IPS DF 6.9 (cell line): ENCODE measurements at regions not wholly inside any gene's neighbourhood (a gene's known extent, or its start where the extent isn't known, plus 50 kb on each side); places are given as distances from the start of the nearest gene placed in this dataset.
A peak's percentile ranks its signal among the peaks of the same experiment; 100 is the strongest.
"Not testable (repeated sequence)": the region's sequence is repeated elsewhere in the genome, so short reads cannot be mapped to it uniquely, and the experiment has no call there.

Experiments used
- DNase-seq: peaks from one replicate; pipeline ENCODE4 v3.0.0-alpha.2; 2013; ENCODE audit warnings: low read depth, low spot score
- H3K27ac ChIP-seq: one replicate; pipeline ENCODE4 v1.5.1; 2013; ENCODE audit warnings: low read length, control low read depth
- H3K27me3 ChIP-seq: 2 replicates; pipeline ENCODE4 v1.6.1; 2013; ENCODE audit warnings: mild to moderate bottlenecking, low read length; ENCODE audit not compliant: control insufficient read depth, insufficient read depth
- H3K36me3 ChIP-seq: 2 replicates; pipeline ENCODE4 v1.6.1; 2013; ENCODE audit warnings: low read length; ENCODE audit not compliant: control insufficient read depth, insufficient read depth
- H3K4me1 ChIP-seq: 2 replicates; pipeline ENCODE4 v1.6.1; 2013; ENCODE audit warnings: low read length; ENCODE audit not compliant: control insufficient read depth, insufficient read depth
- H3K4me3 ChIP-seq: 2 replicates; pipeline ENCODE4 v1.5.1; 2013; ENCODE audit warnings: mild to moderate bottlenecking, low read length
- H3K9me3 ChIP-seq: 2 replicates; pipeline ENCODE4 v1.6.1; 2013; ENCODE audit warnings: low read length, inconsistent platforms; ENCODE audit not compliant: control insufficient read depth, insufficient read depth
- WGBS: extraction: QIAGEN DNeasy Blood & Tissue Kit; methylation state at CpG from one replicate; pipeline ENCODE4 v1.1.7; 2013; ENCODE audit warnings: mixed read lengths, missing lambda C conversion rate; ENCODE audit not compliant: insufficient read length, insufficient coverage; 5-methylcytosine and 5-hydroxymethylcytosine counted together

DNA sequence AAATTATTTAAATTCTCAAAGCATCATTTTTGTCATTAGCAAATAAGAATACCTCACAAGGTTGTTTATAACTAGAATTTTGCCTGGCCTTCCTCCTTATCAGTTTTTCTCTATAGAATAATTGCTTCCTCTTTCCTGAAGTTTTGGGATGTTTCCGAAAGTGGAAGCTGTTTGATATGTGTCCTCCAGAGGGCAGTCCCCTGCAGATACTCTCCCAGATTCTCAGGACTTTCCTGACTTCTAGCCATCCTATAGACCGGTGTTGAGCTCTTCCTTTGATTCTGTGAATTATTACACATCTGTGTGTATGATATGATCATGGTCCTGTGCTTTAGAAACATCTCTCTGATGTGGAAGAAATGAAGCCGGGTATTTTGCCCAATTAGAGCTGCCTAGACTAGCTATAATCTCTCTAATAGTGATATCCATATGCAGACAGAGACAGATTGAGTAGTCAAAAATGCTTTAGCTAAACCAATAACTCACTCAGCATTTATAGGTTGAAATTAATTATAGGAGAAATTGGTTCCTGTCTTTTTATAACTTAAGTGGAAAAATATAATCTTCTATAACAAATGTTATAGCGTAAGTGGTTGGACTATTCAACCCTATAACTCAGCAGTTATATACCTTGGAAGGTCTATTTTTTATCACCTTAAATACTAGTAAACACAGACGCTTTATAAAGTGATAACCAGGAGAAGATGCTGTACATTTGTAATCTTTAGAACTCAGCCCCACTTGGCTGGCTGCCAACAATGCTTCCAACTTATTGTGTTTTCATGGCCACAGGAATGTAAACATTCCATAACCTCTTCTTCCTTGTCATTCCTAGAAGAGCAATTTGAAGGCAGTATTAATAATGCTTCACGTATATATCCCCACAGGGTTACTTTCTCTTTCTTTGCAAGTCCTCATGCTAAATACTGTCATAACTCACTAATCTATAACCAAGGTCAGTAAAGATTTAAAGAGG, 201.0 kb upstream of the RXFP2 start:
- WGBS = no CpG with 5 or more reads among the region's 6 CpGs
- DNase-seq = peak; percentile 7
- H3K4me1 ChIP-seq = no peaks in the 10 kb centered on the region
- no peaks in the 10 kb centered on the region for H3K9me3 ChIP-seq
- no peaks in the 10 kb centered on the region for H3K36me3 ChIP-seq
- no peaks in the 10 kb centered on the region for H3K27me3 ChIP-seq
- H3K27ac ChIP-seq = no peak overlapping the region
- H3K4me3 ChIP-seq = no peak overlapping the region

GRCh38 chr13:31540281-31540680, 199.0 kb upstream of the RXFP2 start:
- DNase-seq = no peak
- Histone ChIP-seq H3K27ac (no peak overlapping the region), H3K4me1 (no peaks in the 10 kb centered on the region), H3K4me3 (no peak overlapping the region), H3K36me3 (no peaks in the 10 kb centered on the region), H3K9me3 (no peaks in the 10 kb centered on the region), H3K27me3 (no peaks in the 10 kb centered on the region)
- WGBS = no CpG with 5 or more reads among the region's 2 CpGs

GRCh38 chr13:31543190-31543589, 196.1 kb upstream of the RXFP2 start:
- Histone ChIP-seq H3K4me3 (no peak overlapping the region), H3K36me3 (no peaks in the 10 kb centered on the region), H3K27me3 (no peaks in the 10 kb centered on the region), H3K9me3 (no peaks in the 10 kb centered on the region), H3K4me1 (no peaks in the 10 kb centered on the region), H3K27ac (no peak overlapping the region)
- no peak for DNase-seq

GRCh38 chr13:31545616-31546015, 193.7 kb upstream of the RXFP2 start:
- Histone ChIP-seq H3K9me3 (no peaks in the 10 kb centered on the region), H3K36me3 (no peaks in the 10 kb centered on the region), H3K27ac (no peak overlapping the region), H3K4me3 (no peak overlapping the region), H3K4me1 (no peaks in the 10 kb centered on the region), H3K27me3 (no peaks in the 10 kb centered on the region)
- no peak for DNase-seq
- no CpG with 5 or more reads among the region's 3 CpGs for WGBS

GRCh38 chr13:31556376-31556775, 182.9 kb upstream of the RXFP2 start:
- H3K9me3 ChIP-seq = no peaks in the 10 kb centered on the region
- H3K27ac ChIP-seq = no peak overlapping the region
- no peaks in the 10 kb centered on the region for H3K27me3 ChIP-seq
- H3K36me3 ChIP-seq = no peaks in the 10 kb centered on the region
- no peaks in the 10 kb centered on the region for H3K4me1 ChIP-seq
- WGBS = no CpG with 5 or more reads among the region's 5 CpGs
- DNase-seq = no peak
- H3K4me3 ChIP-seq = no peak overlapping the region

DNA sequence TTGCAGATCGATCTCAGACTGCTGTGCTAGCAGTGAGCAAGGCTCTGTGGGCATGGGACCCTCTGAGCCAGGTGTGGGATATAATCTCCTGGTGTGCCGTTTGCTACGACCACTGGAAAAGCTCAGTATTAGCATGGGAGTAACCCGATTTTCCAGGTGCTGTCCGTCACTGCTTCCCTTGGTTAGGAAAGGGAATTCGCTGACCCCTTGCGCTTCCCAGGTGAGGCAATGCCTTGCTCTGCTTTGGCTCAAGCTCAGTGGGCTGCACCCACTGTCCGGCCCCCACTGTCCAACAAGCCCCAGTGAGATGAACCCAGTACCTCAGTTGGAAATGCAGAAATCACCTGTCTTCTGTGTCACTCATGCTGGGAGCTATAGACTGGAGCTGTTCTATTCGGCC, 155.1 kb upstream of the RXFP2 start:
- not testable (repeated sequence) for H3K27ac ChIP-seq, H3K9me3 ChIP-seq, H3K36me3 ChIP-seq, H3K27me3 ChIP-seq, DNase-seq, H3K4me1 ChIP-seq, H3K4me3 ChIP-seq
- no CpG with 5 or more reads among the region's 9 CpGs for WGBS

GRCh38 chr13:31587698-31588266, 151.5 kb upstream of the RXFP2 start:
- no peak overlapping the region for H3K27ac ChIP-seq
- no peaks in the 10 kb centered on the region for H3K27me3 ChIP-seq
- no peak for DNase-seq
- H3K4me1 ChIP-seq = no peaks in the 10 kb centered on the region
- no CpG with 5 or more reads among the region's 3 CpGs for WGBS
- H3K4me3 ChIP-seq = no peak overlapping the region
- H3K9me3 ChIP-seq = no peaks in the 10 kb centered on the region
- H3K36me3 ChIP-seq = no peaks in the 10 kb centered on the region

GRCh38 chr13:31588316-31588715, 151.0 kb upstream of the RXFP2 start:
- no peak for DNase-seq
- H3K27me3 ChIP-seq = no peaks in the 10 kb centered on the region
- H3K36me3 ChIP-seq = no peaks in the 10 kb centered on the region
- no peaks in the 10 kb centered on the region for H3K9me3 ChIP-seq
- no peak overlapping the region for H3K27ac ChIP-seq
- no peak overlapping the region for H3K4me3 ChIP-seq
- WGBS = no CpG with 5 or more reads among the region's 3 CpGs
- no peaks in the 10 kb centered on the region for H3K4me1 ChIP-seq

GRCh38 chr13:31588893-31589292, 150.4 kb upstream of the RXFP2 start:
- H3K27me3 ChIP-seq = no peaks in the 10 kb centered on the region; the same call in 1 of the 2 replicates
- no peak overlapping the region for H3K4me3 ChIP-seq
- H3K36me3 ChIP-seq = no peaks in the 10 kb centered on the region
- H3K4me1 ChIP-seq = no peaks in the 10 kb centered on the region
- no peaks in the 10 kb centered on the region for H3K9me3 ChIP-seq
- no CpG with 5 or more reads among the region's 1 CpG for WGBS
- DNase-seq = no peak
- no peak overlapping the region for H3K27ac ChIP-seq

DNA sequence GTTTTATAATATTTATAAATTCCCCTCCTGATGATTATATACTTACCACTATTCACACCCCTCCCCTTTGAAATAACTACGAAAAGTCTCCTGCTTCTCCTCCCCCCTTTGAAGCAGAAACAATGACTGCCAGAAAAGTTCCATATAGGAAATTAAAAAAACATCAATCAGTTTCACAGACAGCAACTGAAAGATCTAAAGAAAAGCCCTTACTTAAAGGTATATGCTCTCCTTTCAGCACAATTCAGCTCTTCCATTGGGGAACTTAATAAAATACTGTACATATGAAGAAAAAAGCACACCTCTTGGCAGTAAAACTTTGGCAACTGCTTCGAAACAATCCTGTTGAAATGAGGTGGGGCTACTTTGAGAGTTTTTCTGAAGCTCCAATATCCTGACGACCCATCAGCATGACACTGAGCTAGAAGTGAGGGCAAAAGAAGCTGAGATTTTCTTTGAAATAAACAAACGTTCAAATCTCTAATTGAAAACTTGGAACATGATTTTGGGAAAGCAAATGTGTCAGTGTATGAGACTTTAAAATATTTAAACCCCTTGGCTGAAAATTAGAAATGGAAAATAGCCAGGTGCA, 147.6 kb upstream of the RXFP2 start:
- Histone ChIP-seq H3K4me3 (no peak overlapping the region), H3K27ac (no peak overlapping the region), H3K4me1 (no peaks in the 10 kb centered on the region), H3K36me3 (no peaks in the 10 kb centered on the region), H3K9me3 (no peaks in the 10 kb centered on the region), H3K27me3 (no peaks in the 10 kb centered on the region; the same call in 1 of the 2 replicates)
- no CpG with 5 or more reads among the region's 4 CpGs for WGBS
- DNase-seq = no peak
